Spleen (tissue), 11 donors: ENCODE measurements at regions not wholly inside any gene's neighbourhood (a gene's known extent, or its start where the extent isn't known, plus 50 kb on each side); places are given as distances from the start of the nearest gene placed in this dataset.

Experiments used
- DNase-seq: peaks from one replicate; pipeline ENCODE4 v3.0.0-alpha.2; 2020
- H3K27ac ChIP-seq, 8 donors: fragments of 200-600 bp; sonication (generic) in 7 of 8; 1 replicate in 4 of 8; 2 replicates in 4 of 8; pipeline versions ENCODE4 v1.5.0 to v1.8.0; 2016 to 2021; ENCODE audit warnings: inconsistent platforms in 4 of 8, mild to moderate bottlenecking in 4 of 8, moderate library complexity in 1 of 8
- H3K27me3 ChIP-seq, 7 donors: fragments of 200-600 bp; sonication (generic) in 6 of 7; replicated peaks in 1 of 7; 1 replicate in 4 of 7; 2 replicates in 3 of 7; pipeline versions ENCODE4 v1.5.0 to v1.8.0; 2016 to 2021; ENCODE audit warnings: inconsistent platforms in 3 of 7, mild to moderate bottlenecking in 1 of 7
- H3K36me3 ChIP-seq, 6 donors: fragments of 200-600 bp; sonication (generic) in 5 of 6; 1 replicate in 4 of 6; 2 replicates in 2 of 6; pipeline versions ENCODE4 v1.5.0 to v1.8.0; 2016 to 2021; ENCODE audit warnings: inconsistent platforms in 2 of 6
- H3K4me1 ChIP-seq, 6 donors: fragments of 200-600 bp; sonication (generic) in 5 of 6; 1 replicate in 3 of 6; 2 replicates in 3 of 6; pipeline versions ENCODE4 v1.5.0 to v1.8.0; 2016 to 2021; ENCODE audit warnings: inconsistent platforms in 3 of 6
- H3K4me3 ChIP-seq, 8 donors: fragments of 200-600 bp; sonication (generic) in 7 of 8; 1 replicate in 4 of 8; 2 replicates in 4 of 8; pipeline versions ENCODE4 v1.5.0 to v1.8.0; 2016 to 2021; ENCODE audit warnings: inconsistent platforms in 4 of 8, mild to moderate bottlenecking in 4 of 8, moderate library complexity in 2 of 8
- H3K9me3 ChIP-seq, 8 donors: fragments of 200-600 bp; sonication (generic) in 7 of 8; 1 replicate in 4 of 8; 2 replicates in 4 of 8; pipeline versions ENCODE4 v1.5.0 to v1.8.0; 2016 to 2021; ENCODE audit warnings: inconsistent platforms in 4 of 8
- CTCF ChIP-seq, 11 experiments: fragments of 200-600 bp in 7 of 11; fragments of 450-650 bp in 4 of 11; sonication (generic) in 4 of 11; IDR thresholded peaks in 8 of 11; conservative IDR thresholded peaks in 3 of 11; 1 replicate in 7 of 11; 2 replicates in 4 of 11; pipeline versions ENCODE4 v1.4.0 to v1.8.0; 2016 to 2021; ENCODE audit warnings: antibody characterized with exemption in 11 of 11, inconsistent platforms in 4 of 11, mild to moderate bottlenecking in 1 of 11
- POLR2A ChIP-seq, 3 donors: fragments of 450-650 bp; IDR thresholded peaks; one replicate each; pipeline ENCODE4 v1.5.1; 2017; ENCODE audit warnings: antibody characterized with exemption in 3 of 3, mild to moderate bottlenecking in 1 of 3
- POLR2AphosphoS5 ChIP-seq, 3 donors: sonication (generic); formaldehyde crosslinking; IDR thresholded peaks; one replicate each; pipeline ENCODE4 v1.5.1; 2017; ENCODE audit warnings: antibody characterized with exemption in 3 of 3
- WGBS, 5 donors: extraction: QIAGEN DNeasy Blood & Tissue Kit in 3 of 5; methylation state at CpG; one replicate each; pipeline versions ENCODE4 v1.1.5 to v1.1.7; 2013 to 2018; 5-methylcytosine and 5-hydroxymethylcytosine counted together
- intact Hi-C: fragments of 100-400 bp; cut with DNase I; formaldehyde crosslinking; loops from one replicate; pipeline ENCODE4 v1.15.0; 2023; ENCODE audit warnings: low total_unique reads
- donor health status: healthy with polysubstance abuse.
- donor health status: DM: no; HTN: no; CAD: no; lungs with moderate emphysema.
- donor health status: DM: no; HTN: no; CAD: no.
- donor health status: Bipolar disorder and iron deficiency.
- donor health status: healthy.
- donor health status: DM: no; HTN: no; CAD: no.
- donor health status: DM: yes; HTN: yes; CAD: no.

DNA sequence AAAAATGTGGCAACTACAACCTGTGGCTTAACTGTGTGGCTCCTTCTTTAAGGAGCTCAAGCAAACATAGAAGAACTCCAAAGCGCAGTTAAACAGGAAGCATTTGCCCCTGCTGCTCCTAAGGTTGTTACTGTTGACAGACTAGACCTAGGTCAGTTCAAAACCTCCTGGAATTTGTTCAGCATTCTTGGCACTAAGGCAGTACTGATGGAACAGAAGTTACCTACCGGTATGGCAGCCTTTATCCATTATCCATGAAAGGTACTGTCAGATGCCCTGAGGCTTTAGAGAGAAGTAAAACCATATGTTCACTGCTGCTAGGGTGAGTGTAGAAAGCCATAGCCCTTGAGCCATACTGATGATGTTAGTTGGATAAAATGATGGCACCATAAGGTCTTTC lies 916.5 kb upstream of the FAT3 start:
- no peaks in the 10 kb centered on the region for H3K36me3 ChIP-seq
- no peak overlapping the region for H3K27ac ChIP-seq
- WGBS, 5 donors, result 54 to 82% (median 74%) methylated on average over 2 of the region's 2 CpGs

DNA sequence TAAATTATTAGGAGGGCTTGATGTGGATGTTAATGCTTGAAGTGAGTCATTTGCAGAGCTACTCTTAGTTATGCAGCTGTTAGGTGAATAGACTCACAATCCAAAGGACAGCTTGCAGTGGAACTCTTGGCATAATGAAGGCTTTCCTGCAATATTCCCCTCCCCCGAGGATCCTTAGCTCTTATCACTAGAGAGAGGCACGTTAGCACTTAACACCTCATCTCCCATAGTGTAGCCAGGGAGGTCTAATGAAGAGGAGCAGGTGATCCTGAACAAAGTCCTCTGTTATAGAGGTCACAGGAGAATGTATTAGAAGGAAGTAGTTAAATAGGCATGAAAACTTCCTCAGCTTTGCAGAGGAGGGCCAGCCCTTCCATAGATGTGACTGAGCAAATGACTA lies 919.2 kb upstream of the FAT3 start:
- no peak for DNase-seq
- no peaks in the 10 kb centered on the region for H3K36me3 ChIP-seq
- WGBS, 5 donors, result 33 to 49% (median 42%) methylated on average over 2 of the region's 2 CpGs
- no peak for TF ChIP-seq POLR2AphosphoS5 (IDR thresholded peaks at IDR 0.05)
- no peak overlapping the region for H3K27ac ChIP-seq
- no peak overlapping the region for H3K4me3 ChIP-seq
- intact Hi-C loops, result no loop called here
- H3K27me3 ChIP-seq, result no peaks in the 10 kb centered on the region
- H3K4me1 ChIP-seq, result no peaks in the 10 kb centered on the region
- H3K9me3 ChIP-seq, result peaks cover 0 to 10% (median 0%) of the 10 kb centered on the region in 8 donors

More for the DNA sequence above, 916.5 kb upstream of the FAT3 start:
- H3K4me3 ChIP-seq, result no peak overlapping the region
- no peaks in the 10 kb centered on the region for H3K4me1 ChIP-seq
- intact Hi-C loops, result no loop called here
- H3K9me3 ChIP-seq, result peaks cover 0 to 11% (median 0%) of the 10 kb centered on the region in 8 donors
- no peak for DNase-seq
- TF ChIP-seq POLR2AphosphoS5 (IDR thresholded peaks at IDR 0.05) (no peak), CTCF (IDR thresholded peaks at IDR 0.05 in 8 of 11, conservative IDR thresholded peaks at IDR 0.05 in 3 of 11) (no peak), POLR2A (IDR thresholded peaks at IDR 0.05) (no peak)
- no peaks in the 10 kb centered on the region for H3K27me3 ChIP-seq

DNA sequence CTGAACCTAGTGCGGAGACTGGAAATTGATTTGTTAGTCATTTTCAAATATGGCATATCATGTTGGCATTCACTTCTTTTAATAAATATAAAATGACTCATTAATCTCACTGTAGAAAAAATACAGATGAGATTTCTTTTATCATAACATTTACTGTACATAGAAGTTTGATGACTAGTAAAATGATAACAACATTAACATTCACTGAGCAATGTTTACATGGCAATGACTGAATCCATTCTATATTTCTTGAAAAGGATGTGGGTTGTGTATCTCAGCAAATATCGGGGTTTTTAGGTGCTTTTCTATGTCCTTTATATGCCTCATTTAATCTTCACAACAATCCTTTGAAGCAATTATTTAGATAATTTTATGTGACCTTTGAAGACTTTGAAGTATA lies 920.9 kb upstream of the FAT3 start:
- Histone ChIP-seq H3K9me3 (peaks cover 0 to 14% (median 0%) of the 10 kb centered on the region in 8 donors), H3K27ac (no peak overlapping the region), H3K4me1 (no peaks in the 10 kb centered on the region), H3K27me3 (no peaks in the 10 kb centered on the region), H3K36me3 (no peaks in the 10 kb centered on the region), H3K4me3 (no peak overlapping the region)
- TF ChIP-seq POLR2A (IDR thresholded peaks at IDR 0.05) (no peak), POLR2AphosphoS5 (IDR thresholded peaks at IDR 0.05) (no peak), CTCF (IDR thresholded peaks at IDR 0.05 in 8 of 11, conservative IDR thresholded peaks at IDR 0.05 in 3 of 11) (no peak)
- intact Hi-C loops, result no loop called here
- WGBS, 5 donors, result 84 to 97% (median 93%) methylated on average over 2 of the region's 2 CpGs
- no peak for DNase-seq

DNA sequence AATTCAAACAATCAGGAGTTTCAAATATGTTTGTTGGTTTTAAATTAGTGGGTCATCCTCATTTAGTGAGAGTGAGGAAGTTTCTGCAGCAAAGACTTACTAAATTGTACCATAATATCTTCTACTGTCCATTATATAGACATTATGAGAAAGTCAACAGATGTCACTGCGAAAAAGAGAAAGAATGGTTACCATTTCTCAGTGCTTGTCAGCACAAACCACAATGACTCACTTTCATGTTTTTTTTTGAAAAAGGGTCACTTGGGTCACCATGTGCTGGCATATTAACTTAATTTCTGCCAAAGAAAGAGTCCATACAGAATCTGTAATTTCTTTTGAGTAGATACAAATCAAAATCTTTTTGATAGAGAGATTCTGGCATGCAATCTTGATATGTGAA lies 924.6 kb upstream of the FAT3 start:
- 62 to 89% (median 78%) methylated on average over 1 of the region's 1 CpG for WGBS, 5 donors
- no peak for TF ChIP-seq POLR2AphosphoS5 (IDR thresholded peaks at IDR 0.05)
- no peak for TF ChIP-seq POLR2A (IDR thresholded peaks at IDR 0.05)
- no peak for TF ChIP-seq CTCF (IDR thresholded peaks at IDR 0.05 in 8 of 11, conservative IDR thresholded peaks at IDR 0.05 in 3 of 11)
- Histone ChIP-seq H3K27me3 (no peaks in the 10 kb centered on the region), H3K9me3 (peaks cover 0 to 4% (median 0%) of the 10 kb centered on the region in 8 donors), H3K36me3 (no peaks in the 10 kb centered on the region), H3K4me3 (no peak overlapping the region), H3K4me1 (no peaks in the 10 kb centered on the region), H3K27ac (no peak overlapping the region)
- no peak for DNase-seq
- intact Hi-C loops, result no loop called here

GRCh38 chr11:91296629-91297028 lies 928.0 kb upstream of the FAT3 start:
- Histone ChIP-seq H3K4me1 (no peaks in the 10 kb centered on the region), H3K27me3 (no peaks in the 10 kb centered on the region), H3K36me3 (no peaks in the 10 kb centered on the region), H3K4me3 (no peak overlapping the region), H3K27ac (no peak overlapping the region), H3K9me3 (peaks cover 0 to 4% (median 0%) of the 10 kb centered on the region in 8 donors)
- TF ChIP-seq POLR2A (IDR thresholded peaks at IDR 0.05), result no peak
- no peak for TF ChIP-seq CTCF (IDR thresholded peaks at IDR 0.05 in 8 of 11, conservative IDR thresholded peaks at IDR 0.05 in 3 of 11)
- no peak for TF ChIP-seq POLR2AphosphoS5 (IDR thresholded peaks at IDR 0.05)
- intact Hi-C loops, result no loop called here
- no peak for DNase-seq
- WGBS, 5 donors, result 59 to 71% (median 69%) methylated on average over 1 of the region's 1 CpG
